Loucy (cell line): ENCODE measurements at regions not wholly inside any gene's neighbourhood (a gene's known extent, or its start where the extent isn't known, plus 50 kb on each side); places are given as distances from the start of the nearest gene placed in this dataset.

ENCODE experiments used
- CTCF ChIP-seq: fragments of 200-600 bp; sonication (generic); conservative IDR thresholded peaks from 2 replicates; pipeline ENCODE4 v1.5.1; 2014; ENCODE audit warnings: mild to moderate bottlenecking, antibody characterized with exemption, low read length
- EZH2phosphoT487 ChIP-seq: fragments of 200-600 bp; IDR thresholded peaks from 2 replicates; pipeline ENCODE4 v1.6.1; 2018; ENCODE audit warnings: antibody characterized with exemption, mild to moderate bottlenecking, moderate library complexity, borderline replicate concordance

- TF ChIP-seq EZH2phosphoT487 (no peak), CTCF (no peak)
Observed at GRCh38 chrX:30150196-30150895, 65.0 kb upstream of the MAGEB2 start.
